CD14-positive monocyte (primary cell): ENCODE measurements at regions not wholly inside any gene's neighbourhood (a gene's known extent, or its start where the extent isn't known, plus 50 kb on each side); places are given as distances from the start of the nearest gene placed in this dataset.
"Not testable (repeated sequence)": the region's sequence is repeated elsewhere in the genome, so short reads cannot be mapped to it uniquely, and the experiment has no call there.

Experiments
- DNase-seq, 3 donors: peaks; one replicate each; pipeline ENCODE4 v3.0.0-alpha.2; 2011 to 2022
- H2AFZ ChIP-seq: 2 replicates; pipeline ENCODE4 v1.6.0; 2012; ENCODE audit warnings: mild to moderate bottlenecking, low read depth, low read length, inconsistent platforms; ENCODE audit not compliant: insufficient read depth, poor library complexity, severe bottlenecking
- H3K27ac ChIP-seq, 2 donors: 1 replicate in 1 of 2; 2 replicates in 1 of 2; pipeline ENCODE4 v1.5.1; 2012 to 2013; ENCODE audit warnings: low read length in 2 of 2, control low read depth in 1 of 2, inconsistent platforms in 1 of 2, low read depth in 1 of 2, mild to moderate bottlenecking in 1 of 2
- H3K27me3 ChIP-seq, 2 donors: one replicate each; pipeline versions ENCODE4 v1.6.0 to v1.6.1; 2011 to 2013; ENCODE audit warnings: low read length in 2 of 2; ENCODE audit not compliant: control insufficient read depth in 2 of 2, insufficient read depth in 2 of 2
- H3K36me3 ChIP-seq, 2 donors: replicated peaks in 1 of 2; 1 replicate in 1 of 2; 2 replicates in 1 of 2; pipeline versions ENCODE4 v1.5.1 to v1.6.1; 2012 to 2013; ENCODE audit warnings: low read length in 2 of 2, control low read depth in 1 of 2, inconsistent platforms in 1 of 2, mild to moderate bottlenecking in 1 of 2; ENCODE audit not compliant: insufficient read depth in 2 of 2, control insufficient read depth in 1 of 2
- H3K4me1 ChIP-seq, 2 donors: 1 replicate in 1 of 2; 2 replicates in 1 of 2; pipeline versions ENCODE4 v1.5.1 to v1.6.1; 2012 to 2013; ENCODE audit warnings: low read length in 2 of 2, control low read depth in 1 of 2, inconsistent platforms in 1 of 2, mild to moderate bottlenecking in 1 of 2, moderate library complexity in 1 of 2; ENCODE audit not compliant: insufficient read depth in 2 of 2, control insufficient read depth in 1 of 2
- H3K4me2 ChIP-seq: replicated peaks from 2 replicates; pipeline ENCODE3; 2012; ENCODE audit warnings: low read length, moderate library complexity, mild to moderate bottlenecking; ENCODE audit not compliant: poor library complexity, severe bottlenecking; ENCODE audit errors: extremely low read depth
- H3K4me3 ChIP-seq, 3 experiments: fragments of 200-600 bp in 1 of 3; sonication (generic) in 1 of 3; replicated peaks in 1 of 3; 1 replicate in 2 of 3; 2 replicates in 1 of 3; pipeline ENCODE4 v1.5.1; 2011 to 2013; ENCODE audit warnings: low read length in 3 of 3, mild to moderate bottlenecking in 3 of 3, control low read depth in 2 of 3, low read depth in 2 of 3, inconsistent platforms in 1 of 3, moderate library complexity in 1 of 3
- H3K79me2 ChIP-seq: 2 replicates; pipeline ENCODE4 v1.6.0; 2012; ENCODE audit warnings: mild to moderate bottlenecking, control low read depth, inconsistent platforms, low read length, moderate library complexity; ENCODE audit not compliant: insufficient read depth
- H3K9ac ChIP-seq: 2 replicates; pipeline ENCODE4 v1.6.0; 2017; ENCODE audit warnings: low read length, mild to moderate bottlenecking; ENCODE audit not compliant: insufficient read depth, poor library complexity, severe bottlenecking
- H3K9me3 ChIP-seq, 2 donors: replicated peaks in 1 of 2; 1 replicate in 1 of 2; 2 replicates in 1 of 2; pipeline versions ENCODE4 v1.5.1 to v1.6.1; 2012 to 2013; ENCODE audit warnings: low read length in 2 of 2, control low read depth in 1 of 2; ENCODE audit not compliant: control insufficient read depth in 1 of 2, insufficient read depth in 1 of 2
- H4K20me1 ChIP-seq: 2 replicates; pipeline ENCODE4 v1.6.0; 2012; ENCODE audit warnings: mild to moderate bottlenecking, low read length, control low read depth, moderate library complexity; ENCODE audit not compliant: insufficient read depth
- H3K27ac Mint-ChIP-seq, 7 donors: one replicate each; pipeline ENCODE4 v1.8.0; 2020; ENCODE audit warnings: mild to moderate bottlenecking in 7 of 7, mixed read lengths in 7 of 7, moderate library complexity in 6 of 7, inconsistent platforms in 2 of 7
- H3K27me3 Mint-ChIP-seq, 3 donors: one replicate each; pipeline ENCODE4 v1.8.0; 2021 to 2022; ENCODE audit warnings: low read depth in 3 of 3, mild to moderate bottlenecking in 3 of 3, mixed read lengths in 3 of 3, moderate library complexity in 3 of 3, inconsistent platforms in 1 of 3
- H3K36me3 Mint-ChIP-seq, 2 donors: one replicate each; pipeline ENCODE4 v1.8.0; 2020; ENCODE audit warnings: mixed read lengths in 2 of 2, inconsistent platforms in 1 of 2, mild to moderate bottlenecking in 1 of 2
- H3K4me1 Mint-ChIP-seq: one replicate; pipeline ENCODE4 v1.8.0; 2020; ENCODE audit warnings: mild to moderate bottlenecking, mixed read lengths
- H3K4me3 Mint-ChIP-seq, 2 donors: one replicate each; pipeline ENCODE4 v1.8.0; 2020; ENCODE audit warnings: mild to moderate bottlenecking in 2 of 2, mixed read lengths in 2 of 2, moderate library complexity in 1 of 2
- H3K9me3 Mint-ChIP-seq, 7 donors: one replicate each; pipeline ENCODE4 v1.8.0; 2020 to 2022; ENCODE audit warnings: mixed read lengths in 7 of 7, mild to moderate bottlenecking in 6 of 7, moderate library complexity in 6 of 7, inconsistent platforms in 2 of 7
- WGBS: methylation state at CpG from one replicate; pipeline ENCODE4 v1.1.5; 2013; ENCODE audit warnings: missing lambda C conversion rate; ENCODE audit not compliant: insufficient coverage; 5-methylcytosine and 5-hydroxymethylcytosine counted together
- intact Hi-C, 2 donors: fragments of 100-400 bp; cut with micrococcal nuclease; formaldehyde crosslinking; loops; one replicate each; pipeline versions ENCODE4 v1.15.0 to v1.15.1; 2023
- TF ChIP-seq, protein P1 (sequence below): fragments of 200-600 bp; IDR thresholded peaks from one replicate; pipeline ENCODE4 v1.8.0; 2022; ENCODE audit warnings: antibody characterized with exemption, mild to moderate bottlenecking

DNA sequence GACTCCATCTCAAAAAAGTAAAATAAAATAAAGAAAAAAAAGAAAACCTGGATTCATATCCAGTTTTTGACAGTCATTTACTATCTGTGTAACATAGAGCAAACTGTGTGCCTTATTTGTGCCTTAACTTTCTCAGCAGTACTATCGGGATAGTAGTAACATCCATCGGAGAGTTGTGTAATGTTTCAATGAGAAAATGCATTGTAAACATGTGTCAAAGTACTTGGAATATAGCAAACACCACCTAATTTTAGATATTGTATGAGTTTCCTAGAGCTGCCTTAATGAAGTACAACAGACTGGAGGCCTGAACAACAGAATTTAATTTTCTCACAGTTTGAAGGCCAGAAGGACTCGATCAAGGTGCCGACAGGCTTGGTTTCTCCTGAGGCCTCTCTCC lies 81.3 kb upstream of the CDC42EP3 start:
- peaks cover 0 to 4% (median 0%) of the 10 kb centered on the region in 7 donors for H3K9me3 Mint-ChIP-seq
- H3K27ac Mint-ChIP-seq = no peak overlapping the region
- H3K9me3 ChIP-seq = no peaks in the 10 kb centered on the region
- TF ChIP-seq, protein P1, sequence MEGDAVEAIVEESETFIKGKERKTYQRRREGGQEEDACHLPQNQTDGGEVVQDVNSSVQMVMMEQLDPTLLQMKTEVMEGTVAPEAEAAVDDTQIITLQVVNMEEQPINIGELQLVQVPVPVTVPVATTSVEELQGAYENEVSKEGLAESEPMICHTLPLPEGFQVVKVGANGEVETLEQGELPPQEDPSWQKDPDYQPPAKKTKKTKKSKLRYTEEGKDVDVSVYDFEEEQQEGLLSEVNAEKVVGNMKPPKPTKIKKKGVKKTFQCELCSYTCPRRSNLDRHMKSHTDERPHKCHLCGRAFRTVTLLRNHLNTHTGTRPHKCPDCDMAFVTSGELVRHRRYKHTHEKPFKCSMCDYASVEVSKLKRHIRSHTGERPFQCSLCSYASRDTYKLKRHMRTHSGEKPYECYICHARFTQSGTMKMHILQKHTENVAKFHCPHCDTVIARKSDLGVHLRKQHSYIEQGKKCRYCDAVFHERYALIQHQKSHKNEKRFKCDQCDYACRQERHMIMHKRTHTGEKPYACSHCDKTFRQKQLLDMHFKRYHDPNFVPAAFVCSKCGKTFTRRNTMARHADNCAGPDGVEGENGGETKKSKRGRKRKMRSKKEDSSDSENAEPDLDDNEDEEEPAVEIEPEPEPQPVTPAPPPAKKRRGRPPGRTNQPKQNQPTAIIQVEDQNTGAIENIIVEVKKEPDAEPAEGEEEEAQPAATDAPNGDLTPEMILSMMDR = no peak
- no peak for DNase-seq
- H3K36me3 Mint-ChIP-seq = no peaks in the 10 kb centered on the region
- H2AFZ ChIP-seq = no peak overlapping the region
- H3K4me2 ChIP-seq = no peak overlapping the region
- peaks cover 9 to 19% of the 10 kb centered on the region in 2 donors for H3K4me1 ChIP-seq
- intact Hi-C loops = no loop called here
- peaks cover 38% of the 10 kb centered on the region for H3K4me1 Mint-ChIP-seq
- WGBS = no CpG with 5 or more reads among the region's 4 CpGs
- no peak overlapping the region for H3K4me3 Mint-ChIP-seq
- H3K79me2 ChIP-seq = no peaks in the 10 kb centered on the region
- H3K27ac ChIP-seq = no peak overlapping the region
- H3K4me3 ChIP-seq = no peak overlapping the region
- no peaks in the 10 kb centered on the region for H4K20me1 ChIP-seq
- no peaks in the 10 kb centered on the region for H3K27me3 ChIP-seq
- no peaks in the 10 kb centered on the region for H3K36me3 ChIP-seq
- H3K27me3 Mint-ChIP-seq = peaks cover 0 to 2% (median 0%) of the 10 kb centered on the region in 3 donors
- H3K9ac ChIP-seq = no peak overlapping the region

DNA sequence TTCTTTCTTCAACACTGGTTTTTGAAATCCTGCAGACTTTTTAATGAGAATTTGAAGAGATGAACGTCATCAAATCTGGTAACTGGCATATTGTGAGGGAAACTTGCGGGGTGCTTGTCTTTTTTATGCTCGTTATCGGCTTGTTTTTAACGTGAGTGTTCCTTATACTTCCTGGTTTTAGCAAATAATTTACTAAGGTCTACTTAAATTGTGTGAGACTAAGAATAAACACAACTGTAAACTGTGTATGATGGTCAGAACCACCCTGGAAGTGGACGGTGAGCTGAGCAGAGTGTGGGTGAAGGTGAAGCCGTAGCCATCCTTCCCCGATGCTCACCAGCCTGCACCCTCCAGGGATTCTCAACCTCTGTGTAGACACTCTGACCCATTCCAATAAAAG lies 82.3 kb upstream of the CDC42EP3 start:
- no peak overlapping the region for H2AFZ ChIP-seq
- H3K9ac ChIP-seq = no peak overlapping the region
- peaks cover 0 to 3% of the 10 kb centered on the region in 2 donors for H3K36me3 Mint-ChIP-seq
- no peak overlapping the region for H3K4me2 ChIP-seq
- H3K9me3 Mint-ChIP-seq = peaks cover 0 to 4% (median 0%) of the 10 kb centered on the region in 7 donors
- H3K36me3 ChIP-seq = no peaks in the 10 kb centered on the region
- no peak for DNase-seq
- H4K20me1 ChIP-seq = no peaks in the 10 kb centered on the region
- H3K4me3 ChIP-seq = no peak overlapping the region
- no peaks in the 10 kb centered on the region for H3K79me2 ChIP-seq
- no peak overlapping the region for H3K27ac Mint-ChIP-seq
- H3K27ac ChIP-seq = no peak overlapping the region
- intact Hi-C loops = no loop called here
- H3K27me3 ChIP-seq = no peaks in the 10 kb centered on the region
- TF ChIP-seq, protein P1 = no peak
- H3K4me3 Mint-ChIP-seq = no peak overlapping the region
- H3K27me3 Mint-ChIP-seq = peaks cover 0 to 2% (median 0%) of the 10 kb centered on the region in 3 donors
- no CpG with 5 or more reads among the region's 8 CpGs for WGBS
- peaks cover 43% of the 10 kb centered on the region for H3K4me1 Mint-ChIP-seq
- no peaks in the 10 kb centered on the region for H3K9me3 ChIP-seq
- H3K4me1 ChIP-seq = peaks cover 19 to 29% of the 10 kb centered on the region in 2 donors

DNA sequence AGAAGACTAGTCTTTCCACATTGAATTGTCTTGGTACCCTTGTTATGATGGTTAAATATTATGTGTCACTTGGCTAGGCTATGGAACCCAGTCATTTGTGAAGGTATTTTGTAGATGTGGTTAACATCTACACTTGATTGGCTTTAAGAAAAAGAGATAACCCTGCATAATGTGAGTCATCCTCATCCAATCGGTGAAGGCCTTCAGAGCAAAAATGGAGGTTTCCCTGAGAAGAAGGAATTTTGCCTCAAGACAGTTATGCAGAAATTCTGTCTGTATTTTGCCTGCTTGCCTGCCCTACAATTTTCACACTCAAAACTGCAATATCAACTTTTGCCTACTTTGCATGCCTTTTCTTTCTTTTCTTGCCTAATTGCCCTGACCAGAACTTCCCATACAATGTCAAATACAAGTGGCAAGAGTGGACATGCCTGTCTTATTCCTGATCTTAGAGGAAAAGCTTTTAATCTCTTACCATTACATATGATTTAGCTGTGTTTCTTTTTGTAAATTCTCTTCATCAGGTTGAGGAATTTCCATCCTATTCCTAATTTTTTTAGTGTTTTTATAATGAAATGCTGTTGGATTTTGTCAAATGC lies 84.6 kb upstream of the CDC42EP3 start:
- H3K9me3 ChIP-seq, DNase-seq, intact Hi-C loops, H4K20me1 ChIP-seq, H3K36me3 ChIP-seq, H3K9ac ChIP-seq, H3K4me2 ChIP-seq, H3K4me3 ChIP-seq, H3K9me3 Mint-ChIP-seq, H3K27ac Mint-ChIP-seq, H2AFZ ChIP-seq, H3K27me3 Mint-ChIP-seq, H3K27me3 ChIP-seq, H3K27ac ChIP-seq, H3K36me3 Mint-ChIP-seq, H3K4me3 Mint-ChIP-seq: not testable (repeated sequence)
- Histone ChIP-seq H3K79me2 (peaks cover 11% of the 10 kb centered on the region), H3K4me1 (peaks cover 36 to 44% of the 10 kb centered on the region in 2 donors)
- WGBS = no CpG with 5 or more reads among the region's 1 CpG
- peaks cover 51% of the 10 kb centered on the region for H3K4me1 Mint-ChIP-seq
